Heart right ventricle (tissue), 16 donors: ENCODE measurements at regions not wholly inside any gene's neighbourhood (a gene's known extent, or its start where the extent isn't known, plus 50 kb on each side); places are given as distances from the start of the nearest gene placed in this dataset.

Experiments used
- ATAC-seq, 8 donors: fragments of 200-7000 bp; cut with Tn5 transposase; one replicate each; pipeline ENCODE4 v1.9.1; 2020; ENCODE audit warnings: mild to moderate bottlenecking in 8 of 8, moderate library complexity in 8 of 8, moderate number of reproducible peaks in 1 of 8
- DNase-seq, 2 donors: peaks; one replicate each; pipeline ENCODE4 v3.0.0-alpha.2; 2020
- H3K27ac ChIP-seq, 10 donors: fragments of 200-600 bp; sonication (generic) in 2 of 10; one replicate each; pipeline versions ENCODE4 v1.5.0 to v1.8.0; 2020 to 2022; ENCODE audit warnings: mild to moderate bottlenecking in 3 of 10
- H3K27me3 ChIP-seq, 7 donors: fragments of 200-600 bp; one replicate each; pipeline ENCODE4 v1.8.0; 2021 to 2022; ENCODE audit warnings: mild to moderate bottlenecking in 2 of 7
- H3K36me3 ChIP-seq, 9 donors: fragments of 200-600 bp; sonication (generic) in 1 of 9; one replicate each; pipeline versions ENCODE4 v1.5.0 to v1.8.0; 2020 to 2022; ENCODE audit warnings: mild to moderate bottlenecking in 2 of 9
- H3K4me1 ChIP-seq, 9 donors: fragments of 200-600 bp; sonication (generic) in 1 of 9; one replicate each; pipeline versions ENCODE4 v1.5.0 to v1.8.0; 2020 to 2022; ENCODE audit warnings: mild to moderate bottlenecking in 4 of 9
- H3K4me3 ChIP-seq, 10 donors: fragments of 200-600 bp; sonication (generic) in 2 of 10; one replicate each; pipeline versions ENCODE4 v1.5.0 to v1.8.0; 2020 to 2022; ENCODE audit warnings: mild to moderate bottlenecking in 7 of 10, moderate library complexity in 2 of 10
- H3K9me3 ChIP-seq, 11 donors: fragments of 200-600 bp in 10 of 11; sonication (generic) in 2 of 11; one replicate each; pipeline versions ENCODE4 v1.5.0 to v1.8.0; 2013 to 2022; ENCODE audit warnings: mild to moderate bottlenecking in 2 of 11, control low read depth in 1 of 11, moderate library complexity in 1 of 11
- WGBS, 2 donors: extraction: QIAGEN DNeasy Blood & Tissue Kit; methylation state at CpG; one replicate each; pipeline ENCODE4 v1.1.7; 2013; ENCODE audit warnings: inconsistent platforms in 1 of 2; 5-methylcytosine and 5-hydroxymethylcytosine counted together
- intact Hi-C, 10 donors: fragments of 100-400 bp; cut with DNase I; formaldehyde crosslinking; loops; one replicate each; pipeline versions ENCODE4 v1.11.1 to v1.14.2; 2022
- TF ChIP-seq, protein P1 (sequence below), 9 donors: fragments of 200-600 bp; sonication (generic) in 2 of 9; IDR thresholded peaks; one replicate each; pipeline versions ENCODE4 v1.5.0 to v1.8.0; 2021 to 2022; ENCODE audit warnings: antibody characterized with exemption in 9 of 9, mild to moderate bottlenecking in 5 of 9, moderate library complexity in 1 of 9
- donor health status: Arrhythmogenic right ventricular cardiomyopathy.
- donor health status: ischemic (EF 13 %, LVEDD 7.1; RV severe dilation, severe dysfunction).
- donor health status: healthy with polysubstance abuse.
- donor health status: DM: no; HTN: yes; CAD: no.
- donor health status: DM: no; HTN: no; CAD: no.
- donor health status: ischemic (EF 25% LVEDD 6.9; RV normal size, moderate dysfunction).
- donor health status: ischemic (EF 25% LVEDD 5.7; RV mildly dilated, moderate dysfunction).
- donor health status: healthy.
- donor health status: DM: yes; HTN: yes; CAD: no.
- donor health status: Ischemic cardiomyopathy.
- donor health status: ischemic (EF 35%, LVEDD 5.7; RV mildly dilated, moderate dysfunction).
- donor health status: nonischemic (EF 11% LVEDD 7.7; RV severe dilation, severe dysfunction).
- donor health status: DM: yes; HTN: yes; CAD: no.
- donor health status: PGD.
- donor health status: ischemic (EF 29% LVEDD 5.4; RV normal size, mild dysfunction).
- donor health status: nonischemic (EF 23%, LVEDD 6.1; RV moderate dilation, normal function).

DNA sequence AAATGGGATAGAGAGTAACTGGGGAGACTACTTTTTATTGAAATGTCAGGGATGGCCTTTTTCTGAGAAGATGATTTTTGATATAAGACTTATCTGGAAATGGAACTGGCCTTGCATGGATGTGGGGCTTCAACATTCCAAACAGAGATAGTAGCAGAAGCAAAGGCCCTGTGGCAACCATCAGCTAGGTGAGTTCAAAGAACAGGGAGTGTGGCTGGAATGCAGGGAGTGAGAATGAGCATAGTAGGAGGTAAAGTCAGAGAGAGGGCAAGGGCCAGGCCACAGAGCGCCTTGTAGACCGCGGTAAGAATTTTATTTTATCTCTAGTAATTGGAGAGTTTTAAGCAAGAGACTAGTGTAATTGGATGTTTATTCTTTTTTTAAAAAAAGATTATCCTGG, 227.0 kb upstream of the B3GALT2 start:
- no peak for ATAC-seq
- 95 to 98% methylated on average over 3 of the region's 3 CpGs for WGBS, 2 donors
- intact Hi-C loops, result loop anchor here in 2 of 10 donors (10.0 kb wide), 1 partner anchor 651 kb away; no protein-coding TSS in a partner anchor

DNA sequence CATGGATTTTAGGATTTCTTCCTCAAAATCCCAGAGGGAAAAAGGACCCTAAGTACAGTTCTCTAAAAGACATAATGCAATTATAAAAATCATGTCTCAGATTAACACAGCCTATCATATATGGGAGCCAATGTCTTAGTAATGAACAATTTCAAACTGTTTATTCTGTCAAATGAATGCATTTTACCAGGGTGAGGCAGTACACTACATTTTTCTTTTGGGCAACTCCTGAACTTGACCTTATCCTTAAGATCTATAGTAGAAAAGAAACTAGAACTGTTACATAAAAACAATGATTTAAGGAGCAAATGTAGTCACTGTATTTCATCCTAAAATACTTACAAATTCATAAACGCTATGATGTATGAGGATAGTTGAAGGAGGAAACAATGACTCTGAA, 226.3 kb upstream of the B3GALT2 start:
- DNase-seq (no peak), ATAC-seq (no peak)
- Histone ChIP-seq H3K36me3 (no peaks in the 10 kb centered on the region), H3K27ac (no peak overlapping the region), H3K27me3 (no peaks in the 10 kb centered on the region), H3K4me3 (no peak overlapping the region), H3K4me1 (peaks cover 0 to 26% (median 13%) of the 10 kb centered on the region in 9 donors), H3K9me3 (no peaks in the 10 kb centered on the region)
- TF ChIP-seq, protein P1, sequence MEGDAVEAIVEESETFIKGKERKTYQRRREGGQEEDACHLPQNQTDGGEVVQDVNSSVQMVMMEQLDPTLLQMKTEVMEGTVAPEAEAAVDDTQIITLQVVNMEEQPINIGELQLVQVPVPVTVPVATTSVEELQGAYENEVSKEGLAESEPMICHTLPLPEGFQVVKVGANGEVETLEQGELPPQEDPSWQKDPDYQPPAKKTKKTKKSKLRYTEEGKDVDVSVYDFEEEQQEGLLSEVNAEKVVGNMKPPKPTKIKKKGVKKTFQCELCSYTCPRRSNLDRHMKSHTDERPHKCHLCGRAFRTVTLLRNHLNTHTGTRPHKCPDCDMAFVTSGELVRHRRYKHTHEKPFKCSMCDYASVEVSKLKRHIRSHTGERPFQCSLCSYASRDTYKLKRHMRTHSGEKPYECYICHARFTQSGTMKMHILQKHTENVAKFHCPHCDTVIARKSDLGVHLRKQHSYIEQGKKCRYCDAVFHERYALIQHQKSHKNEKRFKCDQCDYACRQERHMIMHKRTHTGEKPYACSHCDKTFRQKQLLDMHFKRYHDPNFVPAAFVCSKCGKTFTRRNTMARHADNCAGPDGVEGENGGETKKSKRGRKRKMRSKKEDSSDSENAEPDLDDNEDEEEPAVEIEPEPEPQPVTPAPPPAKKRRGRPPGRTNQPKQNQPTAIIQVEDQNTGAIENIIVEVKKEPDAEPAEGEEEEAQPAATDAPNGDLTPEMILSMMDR (IDR thresholded peaks at IDR 0.05), result no peak
- intact Hi-C loops, result loop anchor here in 2 of 10 donors (10.0 kb wide), 1 partner anchor 652 kb away; no protein-coding TSS in a partner anchor
- WGBS, 2 donors, result 95 to 98% methylated on average over 1 of the region's 1 CpG

More for the DNA sequence above, 227.0 kb upstream of the B3GALT2 start:
- Histone ChIP-seq H3K4me1 (peaks cover 0 to 30% (median 17%) of the 10 kb centered on the region in 9 donors), H3K27me3 (no peaks in the 10 kb centered on the region), H3K4me3 (no peak overlapping the region), H3K36me3 (no peaks in the 10 kb centered on the region), H3K27ac (no peak overlapping the region), H3K9me3 (no peaks in the 10 kb centered on the region)
- TF ChIP-seq, protein P1 (IDR thresholded peaks at IDR 0.05), result no peak
- no peak for DNase-seq

DNA sequence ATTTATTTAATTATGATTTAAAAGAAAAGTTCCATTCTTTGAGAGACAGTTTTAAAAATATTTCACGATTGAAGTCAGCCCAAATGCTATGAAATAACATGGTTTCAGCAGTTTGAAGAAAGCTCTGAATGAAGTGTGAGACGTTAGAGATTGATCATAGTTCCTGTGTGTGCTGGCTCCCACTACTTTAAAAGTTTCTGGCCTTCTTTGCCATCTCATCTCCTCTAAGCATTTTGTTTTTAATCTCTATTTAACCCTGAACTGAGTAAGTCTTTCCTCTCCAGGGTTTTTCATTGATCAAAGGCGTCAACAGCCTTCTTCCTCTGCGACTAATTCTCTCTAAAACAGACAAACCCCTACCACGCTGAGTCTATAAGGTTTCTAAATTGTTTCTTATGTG, 225.3 kb upstream of the B3GALT2 start:
- DNase-seq (no peak), ATAC-seq (no peak)
- TF ChIP-seq, protein P1 (IDR thresholded peaks at IDR 0.05), result no peak
- Histone ChIP-seq H3K27ac (no peak overlapping the region), H3K4me3 (no peak overlapping the region), H3K36me3 (no peaks in the 10 kb centered on the region), H3K27me3 (no peaks in the 10 kb centered on the region), H3K9me3 (no peaks in the 10 kb centered on the region), H3K4me1 (peaks cover 0 to 26% (median 11%) of the 10 kb centered on the region in 9 donors)
- WGBS, 2 donors, result 59 to 61% methylated on average over 5 of the region's 5 CpGs
- intact Hi-C loops, result loop anchor here in 2 of 10 donors (10.0 kb wide), 1 partner anchor 653 kb away; no protein-coding TSS in a partner anchor

DNA sequence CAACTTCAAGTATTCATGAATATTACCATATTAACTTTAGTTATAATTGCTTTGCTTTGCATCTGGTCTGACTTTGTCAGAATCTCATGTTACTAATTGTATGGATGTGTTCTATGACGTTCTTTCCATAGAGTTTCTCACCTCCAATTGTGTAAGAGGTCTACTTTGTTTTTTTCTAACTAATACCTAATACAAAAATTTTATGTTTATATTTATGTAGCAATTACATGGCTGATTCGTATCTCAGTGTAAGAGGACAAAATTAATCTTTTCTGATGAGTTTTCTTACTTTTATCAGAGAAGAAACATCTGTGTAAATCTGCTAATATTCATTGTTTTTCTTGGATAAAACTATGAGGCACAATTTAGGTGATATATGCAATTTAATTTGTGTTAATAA, 224.8 kb upstream of the B3GALT2 start:
- no peaks in the 10 kb centered on the region for H3K9me3 ChIP-seq
- intact Hi-C loops, result loop anchor here in 2 of 10 donors (10.0 kb wide), 1 partner anchor 654 kb away; no protein-coding TSS in a partner anchor
- H3K4me3 ChIP-seq, result no peak overlapping the region
- no peak for DNase-seq
- TF ChIP-seq, protein P1 (IDR thresholded peaks at IDR 0.05), result no peak
- no peaks in the 10 kb centered on the region for H3K36me3 ChIP-seq
- H3K27ac ChIP-seq, result no peak overlapping the region
- WGBS, 2 donors, result 76 to 86% methylated on average over 2 of the region's 2 CpGs
- H3K27me3 ChIP-seq, result no peaks in the 10 kb centered on the region
- peaks cover 0 to 31% (median 11%) of the 10 kb centered on the region in 9 donors for H3K4me1 ChIP-seq
- ATAC-seq, result no peak
